Astrocyte of the cerebellum (primary cell): ENCODE measurements at regions not wholly inside any gene's neighbourhood (a gene's known extent, or its start where the extent isn't known, plus 50 kb on each side); places are given as distances from the start of the nearest gene placed in this dataset.
"Not testable (repeated sequence)": the region's sequence is repeated elsewhere in the genome, so short reads cannot be mapped to it uniquely, and the experiment has no call there.

Experiments
- DNase-seq: peaks from one replicate; pipeline ENCODE4 v3.0.0-alpha.2; 2011; ENCODE audit warnings: low read depth
- H3K4me3 ChIP-seq: 2 replicates; pipeline ENCODE4 v1.5.1; 2011; ENCODE audit warnings: mild to moderate bottlenecking, low read depth, low read length, moderate library complexity
- in situ Hi-C: cut with HindIII; loops from 2 replicates; pipeline ENCODE4 v1.10.0; 2017; ENCODE audit warnings: low sequenced_read_pairs
- TF ChIP-seq, protein P1 (sequence below): IDR thresholded peaks from 2 replicates; pipeline ENCODE4 v1.5.1; 2012; ENCODE audit warnings: low read length, low read depth, moderate library complexity, mild to moderate bottlenecking; ENCODE audit errors: missing control alignments

DNA sequence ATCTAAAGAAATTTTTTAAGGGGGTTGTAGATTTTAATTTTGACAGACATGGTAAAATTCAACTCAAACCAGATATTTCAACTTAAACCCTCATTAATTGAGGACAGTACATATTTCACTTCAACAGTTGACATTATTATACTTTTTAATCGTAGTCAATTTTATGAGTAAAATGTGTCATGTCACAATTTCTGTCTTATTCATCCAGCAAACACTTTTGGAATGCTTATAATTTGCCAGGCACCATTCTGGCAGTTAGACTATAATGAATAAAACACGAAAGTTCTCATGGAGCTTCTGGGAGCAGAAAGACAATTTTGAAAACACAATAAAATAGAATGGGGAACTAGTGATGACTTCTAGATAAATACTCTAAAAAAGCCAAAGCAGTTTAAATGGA is 1094.8 kb downstream of the SUCLG1 start:
- no peak for DNase-seq

DNA sequence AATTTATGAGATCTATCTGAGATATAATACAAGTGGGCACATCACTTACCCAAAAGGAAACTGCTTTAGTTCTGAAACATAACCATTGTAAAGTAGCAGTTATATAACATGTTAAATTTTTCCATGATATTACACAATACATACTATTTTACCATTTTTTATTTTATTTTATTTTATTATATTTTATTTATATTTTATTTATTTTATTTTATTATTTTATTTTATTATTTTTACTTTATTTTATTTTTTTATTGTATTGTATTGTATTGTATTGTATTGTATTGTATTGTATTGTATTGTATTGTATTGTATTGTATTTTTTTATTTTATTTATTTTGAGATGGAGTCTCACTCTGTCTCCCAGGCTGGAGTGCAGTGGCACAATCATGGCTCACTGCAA is 1095.9 kb downstream of the SUCLG1 start:
- DNase-seq, H3K4me3 ChIP-seq, in situ Hi-C loops: not testable (repeated sequence)

More for the DNA sequence above, 1094.8 kb downstream of the SUCLG1 start:
- TF ChIP-seq, protein P1, sequence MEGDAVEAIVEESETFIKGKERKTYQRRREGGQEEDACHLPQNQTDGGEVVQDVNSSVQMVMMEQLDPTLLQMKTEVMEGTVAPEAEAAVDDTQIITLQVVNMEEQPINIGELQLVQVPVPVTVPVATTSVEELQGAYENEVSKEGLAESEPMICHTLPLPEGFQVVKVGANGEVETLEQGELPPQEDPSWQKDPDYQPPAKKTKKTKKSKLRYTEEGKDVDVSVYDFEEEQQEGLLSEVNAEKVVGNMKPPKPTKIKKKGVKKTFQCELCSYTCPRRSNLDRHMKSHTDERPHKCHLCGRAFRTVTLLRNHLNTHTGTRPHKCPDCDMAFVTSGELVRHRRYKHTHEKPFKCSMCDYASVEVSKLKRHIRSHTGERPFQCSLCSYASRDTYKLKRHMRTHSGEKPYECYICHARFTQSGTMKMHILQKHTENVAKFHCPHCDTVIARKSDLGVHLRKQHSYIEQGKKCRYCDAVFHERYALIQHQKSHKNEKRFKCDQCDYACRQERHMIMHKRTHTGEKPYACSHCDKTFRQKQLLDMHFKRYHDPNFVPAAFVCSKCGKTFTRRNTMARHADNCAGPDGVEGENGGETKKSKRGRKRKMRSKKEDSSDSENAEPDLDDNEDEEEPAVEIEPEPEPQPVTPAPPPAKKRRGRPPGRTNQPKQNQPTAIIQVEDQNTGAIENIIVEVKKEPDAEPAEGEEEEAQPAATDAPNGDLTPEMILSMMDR: no peak
- in situ Hi-C loops: no loop called here
- no peak overlapping the region for H3K4me3 ChIP-seq

DNA sequence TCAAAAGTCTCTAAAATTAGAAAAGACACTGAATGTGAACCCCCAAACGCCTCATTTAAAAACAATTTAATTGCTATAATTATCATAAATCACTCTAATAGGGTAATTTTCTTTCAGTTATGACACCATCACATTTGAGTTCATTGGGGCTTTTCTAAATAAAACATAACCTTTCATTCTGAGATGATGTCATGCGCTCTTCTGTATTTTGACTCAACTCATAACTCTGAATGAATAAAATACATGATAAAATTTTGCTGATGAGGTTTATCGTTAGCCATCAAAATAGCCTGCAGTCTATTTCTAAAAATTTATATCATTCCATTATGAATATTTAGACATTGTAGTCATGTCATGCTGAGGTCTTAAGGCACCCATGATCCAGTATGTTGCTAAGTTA is 1099.7 kb downstream of the SUCLG1 start:
- in situ Hi-C loops: no loop called here
- TF ChIP-seq, protein P1: no peak
- DNase-seq: no peak
- H3K4me3 ChIP-seq: no peak overlapping the region

DNA sequence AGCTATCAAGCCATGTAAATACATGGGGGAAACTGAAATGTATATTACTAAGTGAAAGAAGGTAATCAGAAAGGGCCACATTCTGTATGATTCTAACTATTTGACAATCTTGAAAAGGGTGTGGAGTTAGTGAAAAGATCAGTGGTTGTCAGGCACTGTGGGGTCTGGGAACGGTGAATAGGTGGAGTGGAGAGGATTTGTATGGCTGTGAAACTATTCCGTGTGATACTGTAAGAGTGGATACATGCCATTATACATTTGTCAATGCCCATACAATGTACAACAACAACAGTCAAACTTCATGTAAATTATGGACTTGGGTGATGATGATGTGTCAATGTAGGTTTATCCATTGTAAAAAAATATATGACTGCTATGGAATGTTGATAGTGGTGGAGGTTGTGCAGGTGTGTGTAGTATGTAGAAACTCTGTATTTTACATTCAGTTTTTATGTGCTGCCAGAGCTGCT is 1116.2 kb downstream of the SUCLG1 start:
- TF ChIP-seq, protein P1: no peak
- DNase-seq: no peak
- no peak overlapping the region for H3K4me3 ChIP-seq
- in situ Hi-C loops: no loop called here

DNA sequence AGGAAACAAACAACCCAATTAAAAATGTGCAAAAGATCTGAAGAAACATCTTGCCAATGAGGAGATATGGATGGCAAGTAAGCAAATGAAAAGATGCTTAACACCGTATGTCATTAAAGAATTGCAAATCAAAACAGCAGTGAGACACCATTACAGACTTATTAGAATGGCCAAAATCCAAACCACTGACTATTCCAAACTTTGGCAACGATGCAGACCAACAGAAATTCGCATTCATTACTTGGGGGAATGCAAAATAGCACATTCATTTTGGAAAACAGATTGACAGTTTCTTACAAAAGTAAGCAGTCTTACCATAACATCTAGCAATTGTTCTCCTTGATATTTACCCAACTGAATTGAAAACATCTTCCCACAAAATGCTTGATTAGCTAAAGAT is 1118.7 kb downstream of the SUCLG1 start:
- in situ Hi-C loops: no loop called here
- no peak overlapping the region for H3K4me3 ChIP-seq
- no peak for DNase-seq
- TF ChIP-seq, protein P1: no peak

DNA sequence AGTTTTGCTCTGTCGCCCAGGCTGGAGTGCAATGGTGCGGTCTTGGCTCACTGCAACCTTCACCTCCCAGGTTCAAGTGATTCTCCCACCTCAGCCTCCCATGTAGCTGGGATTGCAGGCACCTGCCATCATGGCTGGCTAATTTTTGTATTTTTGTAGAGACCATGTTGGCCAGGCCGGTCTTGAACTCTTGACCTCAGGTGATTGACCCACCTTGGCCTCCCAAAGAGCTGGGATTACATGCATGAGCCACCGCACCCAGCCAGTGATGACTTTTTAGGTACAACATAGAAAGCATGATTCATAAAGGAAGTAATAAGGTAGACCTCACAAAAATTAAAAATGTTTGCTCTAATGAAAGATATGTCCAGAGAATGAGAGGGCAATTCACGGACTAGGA is 1119.1 kb downstream of the SUCLG1 start:
- H3K4me3 ChIP-seq, in situ Hi-C loops, DNase-seq: not testable (repeated sequence)

DNA sequence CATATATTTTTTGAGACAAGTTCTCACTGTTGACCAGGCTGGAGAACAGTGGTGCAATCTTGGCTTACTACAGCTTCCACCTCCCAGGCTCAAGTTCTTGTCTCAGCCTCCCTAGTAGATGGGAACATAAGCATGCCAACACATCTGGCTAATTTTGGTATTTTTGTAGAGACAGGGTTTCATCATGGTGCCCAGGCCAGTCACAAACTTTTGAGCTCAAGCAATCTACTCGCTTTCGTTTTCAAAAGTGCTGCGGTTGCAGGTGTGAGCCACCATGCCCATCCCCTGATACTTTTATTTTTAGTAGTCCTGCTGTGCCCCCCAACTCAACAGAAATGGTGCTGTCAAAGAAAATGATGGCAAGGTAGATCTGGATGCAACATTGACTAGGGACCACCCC is 1127.3 kb downstream of the SUCLG1 start:
- no peak overlapping the region for H3K4me3 ChIP-seq
- in situ Hi-C loops: no loop called here
- TF ChIP-seq, protein P1: no peak

DNA sequence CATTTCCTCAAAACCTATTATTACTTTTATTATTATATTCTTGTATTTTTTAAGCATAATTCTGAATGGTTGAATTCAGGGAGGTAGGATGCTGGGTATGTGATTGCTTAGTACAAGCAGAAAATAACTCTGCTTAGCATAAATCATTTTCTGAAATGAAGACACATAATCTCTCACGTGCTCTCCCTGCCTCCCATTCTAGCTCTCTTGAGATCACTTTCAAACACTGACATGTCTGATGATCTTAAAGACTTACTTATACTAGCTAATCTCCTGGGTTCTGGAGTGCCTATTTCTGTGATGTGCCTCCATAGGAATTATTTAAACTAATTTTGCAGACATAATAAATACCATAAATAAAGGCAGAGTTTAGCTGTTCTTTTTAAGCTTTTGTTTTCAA is 1136.0 kb downstream of the SUCLG1 start:
- TF ChIP-seq, protein P1: no peak
- in situ Hi-C loops: no loop called here

More for the DNA sequence above, 1127.3 kb downstream of the SUCLG1 start:
- DNase-seq: no peak

More for the DNA sequence above, 1136.0 kb downstream of the SUCLG1 start:
- H3K4me3 ChIP-seq: no peak overlapping the region
- DNase-seq: no peak
